Smooth muscle cell (in vitro differentiated cells): ENCODE measurements at regions not wholly inside any gene's neighbourhood (a gene's known extent, or its start where the extent isn't known, plus 50 kb on each side); places are given as distances from the start of the nearest gene placed in this dataset.

Experiments used
- DNase-seq: peaks from one replicate; lab custom pipeline; 2025; ENCODE audit not compliant: unreplicated experiment; lab: John Stamatoyannopoulos, UW
- H2AFZ ChIP-seq: fragments of 200-600 bp; sonication (generic); 2 replicates; pipeline ENCODE4 v1.6.0; 2016; ENCODE audit warnings: antibody characterized with exemption, low read depth, mild to moderate bottlenecking
- H3F3A ChIP-seq: fragments of 200-600 bp; sonication (generic); 2 replicates; pipeline ENCODE4 v1.6.0; 2017; ENCODE audit warnings: antibody characterized with exemption, low read depth
- H3K27ac ChIP-seq: fragments of 200-600 bp; sonication (generic); 2 replicates; pipeline ENCODE4 v1.5.1; 2016; ENCODE audit warnings: low read depth, mild to moderate bottlenecking
- H3K27me3 ChIP-seq: fragments of 200-600 bp; sonication (generic); 2 replicates; pipeline ENCODE4 v1.6.1; 2016; ENCODE audit warnings: low read depth, mild to moderate bottlenecking
- H3K36me3 ChIP-seq: fragments of 200-600 bp; sonication (generic); 2 replicates; pipeline ENCODE4 v1.5.1; 2016; ENCODE audit warnings: low read depth
- H3K4me1 ChIP-seq: fragments of 200-600 bp; sonication (generic); 2 replicates; pipeline ENCODE4 v1.5.1; 2016; ENCODE audit warnings: low read depth
- H3K4me2 ChIP-seq: fragments of 200-600 bp; sonication (generic); 2 replicates; pipeline ENCODE4 v1.6.0; 2016; ENCODE audit warnings: mild to moderate bottlenecking
- H3K4me3 ChIP-seq: fragments of 200-600 bp; sonication (generic); 2 replicates; pipeline ENCODE4 v1.5.1; 2016; ENCODE audit warnings: mild to moderate bottlenecking
- H3K79me2 ChIP-seq: fragments of 200-600 bp; sonication (generic); 2 replicates; pipeline ENCODE4 v1.6.0; 2016; ENCODE audit warnings: low read depth, mild to moderate bottlenecking
- H3K9ac ChIP-seq: fragments of 200-600 bp; sonication (generic); 2 replicates; pipeline ENCODE4 v1.6.0; 2016; ENCODE audit warnings: low read depth
- H3K9me3 ChIP-seq: fragments of 200-600 bp; sonication (generic); replicated peaks from 2 replicates; pipeline ENCODE4 v1.5.1; 2016; ENCODE audit warnings: low read depth
- H4K20me1 ChIP-seq: fragments of 200-600 bp; sonication (generic); 2 replicates; pipeline ENCODE4 v1.6.0; 2016; ENCODE audit warnings: low read depth
- CTCF ChIP-seq: fragments of 200-600 bp; sonication (generic); IDR thresholded peaks from 2 replicates; pipeline ENCODE4 v1.5.1; 2017; ENCODE audit warnings: borderline replicate concordance, mild to moderate bottlenecking, antibody characterized with exemption; ENCODE audit not compliant: insufficient read depth, poor library complexity, severe bottlenecking
- WGBS: methylation state at CpG from one replicate; pipeline ENCODE4 v1.1.7; 2016; ENCODE audit warnings: low lambda C conversion rate; 5-methylcytosine and 5-hydroxymethylcytosine counted together

DNA sequence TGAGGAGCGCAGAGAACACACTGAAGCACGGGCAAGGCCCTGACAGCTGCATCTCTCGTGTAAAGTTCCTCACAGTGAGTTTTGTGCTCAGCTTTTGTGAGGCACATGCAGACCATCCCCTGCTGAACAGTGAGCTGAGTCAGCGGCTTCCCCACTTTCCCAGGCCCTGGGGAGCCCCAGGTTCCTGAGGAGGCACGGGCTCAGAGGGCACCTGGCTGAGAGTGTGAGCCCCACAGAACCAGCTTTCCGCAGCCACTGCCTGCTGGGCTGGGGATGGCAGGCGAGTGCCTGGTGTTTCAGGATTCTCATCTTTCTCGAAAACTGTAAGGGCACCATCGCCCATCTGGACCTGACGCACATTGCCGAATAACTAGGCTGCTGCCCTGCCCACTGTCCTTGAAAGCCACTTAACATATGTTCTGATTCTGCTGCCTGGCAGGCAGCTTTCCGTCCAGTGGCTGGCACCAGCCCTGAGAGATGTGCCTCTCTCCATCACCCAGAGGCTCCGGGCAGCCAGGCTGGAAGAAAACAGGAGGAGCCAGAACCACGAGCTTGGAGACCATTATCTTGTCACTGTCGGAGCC, 266.7 kb upstream of the FOXF1 start:
- no peak for DNase-seq
- H3K4me2 ChIP-seq: no peak overlapping the region
- no peak for TF ChIP-seq CTCF
- H3K9me3 ChIP-seq: no peaks in the 10 kb centered on the region
- no peaks in the 10 kb centered on the region for H3K36me3 ChIP-seq
- no peak overlapping the region for H3K27ac ChIP-seq
- H2AFZ ChIP-seq: no peak overlapping the region
- peaks cover 3% of the 10 kb centered on the region for H3K4me1 ChIP-seq
- no peak overlapping the region for H3K9ac ChIP-seq
- H3F3A ChIP-seq: no peaks in the 10 kb centered on the region
- peaks cover 2% of the 10 kb centered on the region for H3K27me3 ChIP-seq
- WGBS: 81% methylated on average over 15 of the region's 15 CpGs
- H3K79me2 ChIP-seq: no peaks in the 10 kb centered on the region
- no peaks in the 10 kb centered on the region for H4K20me1 ChIP-seq
- no peak overlapping the region for H3K4me3 ChIP-seq

GRCh38 chr16:86244158-86244557, 266.2 kb upstream of the FOXF1 start:
- no peak for TF ChIP-seq CTCF
- H3K4me2 ChIP-seq: no peak overlapping the region
- peaks cover 2% of the 10 kb centered on the region for H3K27me3 ChIP-seq

GRCh38 chr16:86244936-86245335, 265.4 kb upstream of the FOXF1 start:
- no peaks in the 10 kb centered on the region for H3F3A ChIP-seq
- H3K36me3 ChIP-seq: no peaks in the 10 kb centered on the region
- H3K9me3 ChIP-seq: no peaks in the 10 kb centered on the region
- 92% methylated on average over 3 of the region's 3 CpGs for WGBS
- H3K9ac ChIP-seq: no peak overlapping the region
- no peak overlapping the region for H3K27ac ChIP-seq
- peaks cover 2% of the 10 kb centered on the region for H3K27me3 ChIP-seq
- no peak for DNase-seq
- H4K20me1 ChIP-seq: no peaks in the 10 kb centered on the region
- H3K4me2 ChIP-seq: no peak overlapping the region
- H3K79me2 ChIP-seq: no peaks in the 10 kb centered on the region
- H3K4me1 ChIP-seq: peaks cover 3% of the 10 kb centered on the region
- TF ChIP-seq CTCF: no peak
- H2AFZ ChIP-seq: no peak overlapping the region
- H3K4me3 ChIP-seq: no peak overlapping the region

More at GRCh38 chr16:86244158-86244557, 266.2 kb upstream of the FOXF1 start:
- H4K20me1 ChIP-seq: no peaks in the 10 kb centered on the region
- H2AFZ ChIP-seq: no peak overlapping the region
- H3K9ac ChIP-seq: no peak overlapping the region
- no peaks in the 10 kb centered on the region for H3K36me3 ChIP-seq
- no peak overlapping the region for H3K27ac ChIP-seq
- WGBS: 85% methylated on average over 9 of the region's 9 CpGs
- no peaks in the 10 kb centered on the region for H3K9me3 ChIP-seq
- H3K4me3 ChIP-seq: no peak overlapping the region
- H3K79me2 ChIP-seq: no peaks in the 10 kb centered on the region
- H3K4me1 ChIP-seq: peaks cover 3% of the 10 kb centered on the region
- no peaks in the 10 kb centered on the region for H3F3A ChIP-seq
- DNase-seq: no peak

- H3K79me2 ChIP-seq: no peaks in the 10 kb centered on the region
- no peaks in the 10 kb centered on the region for H3K36me3 ChIP-seq
- DNase-seq: no peak
- no peak overlapping the region for H3K9ac ChIP-seq
- no peak overlapping the region for H3K4me2 ChIP-seq
- no peak for TF ChIP-seq CTCF
- peaks cover 1% of the 10 kb centered on the region for H3K4me1 ChIP-seq
- no peaks in the 10 kb centered on the region for H3F3A ChIP-seq
- no peaks in the 10 kb centered on the region for H3K9me3 ChIP-seq
- H3K4me3 ChIP-seq: no peak overlapping the region
- 95% methylated on average over 7 of the region's 7 CpGs for WGBS
- no peaks in the 10 kb centered on the region for H4K20me1 ChIP-seq
- no peak overlapping the region for H2AFZ ChIP-seq
- H3K27ac ChIP-seq: no peak overlapping the region
- peaks cover 2% of the 10 kb centered on the region for H3K27me3 ChIP-seq
Measured at GRCh38 chr16:86245351-86245750, 265.0 kb upstream of the FOXF1 start.
